ENCODE measurements at regions not wholly inside any gene's neighbourhood (a gene's known extent, or its start where the extent isn't known, plus 50 kb on each side); places are given as distances from the start of the nearest gene placed in this dataset.
"Not testable (repeated sequence)": the region's sequence is repeated elsewhere in the genome, so short reads cannot be mapped to it uniquely, and the experiment has no call there.

DNA sequence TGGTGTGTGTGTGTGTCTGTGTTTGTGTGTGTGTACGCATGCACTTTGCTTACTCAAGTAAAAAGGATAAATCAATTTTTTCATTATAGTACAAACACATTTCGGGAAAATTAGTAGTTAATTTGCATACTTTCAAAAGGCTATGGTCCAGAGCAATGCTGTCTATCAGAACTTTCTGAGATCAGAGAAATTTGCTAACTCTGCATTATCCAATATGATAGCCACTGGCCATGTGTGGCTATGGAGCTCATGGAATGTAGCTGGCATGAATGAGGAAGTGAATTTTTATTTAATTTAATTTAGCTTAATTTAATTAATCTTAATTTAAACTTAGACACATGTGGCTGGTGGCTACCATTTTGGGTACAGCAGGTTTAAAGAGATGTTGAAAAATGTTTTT is 289.6 kb downstream of the MAT2B start:
- DNase-seq, result no peak

DNA sequence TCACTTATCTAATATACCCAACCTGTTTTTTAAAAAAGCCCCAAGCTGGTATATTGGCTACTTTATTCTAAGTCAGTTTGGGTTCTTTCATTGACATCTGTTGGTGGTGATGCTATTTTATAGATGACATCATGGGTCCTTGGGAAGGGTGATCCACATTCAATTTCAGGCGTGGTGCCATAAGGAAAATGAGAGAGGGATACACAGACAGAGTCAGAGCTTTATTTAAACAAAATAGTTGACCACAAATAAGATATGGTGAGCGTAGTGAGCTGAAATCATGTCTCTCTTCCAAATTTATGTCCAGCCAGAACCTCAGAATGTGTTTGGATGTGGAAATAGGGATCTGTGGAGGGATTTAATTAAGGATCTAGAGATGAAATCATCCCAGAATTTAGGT is 302.4 kb downstream of the MAT2B start:
- DNase-seq, result no peak

DNA sequence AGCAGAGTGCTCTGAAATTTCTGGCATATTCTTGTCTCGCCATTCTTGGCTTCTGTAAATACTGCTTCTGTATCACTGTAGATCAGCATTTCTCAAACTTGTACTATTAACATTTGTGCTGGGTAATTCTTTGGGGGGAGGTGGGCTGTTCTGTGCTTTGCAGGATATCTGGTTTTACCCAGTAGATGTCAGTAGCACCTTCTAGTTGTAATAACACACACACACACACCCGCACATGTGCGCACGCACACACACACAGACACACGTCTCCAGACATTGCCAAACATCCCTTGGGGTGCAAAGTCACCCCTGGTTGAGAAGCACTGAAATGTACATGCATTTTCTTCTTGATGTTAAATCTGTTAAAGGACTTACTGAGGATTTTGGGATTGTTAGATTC is 304.1 kb downstream of the MAT2B start:
- DNase-seq, result no peak

DNA sequence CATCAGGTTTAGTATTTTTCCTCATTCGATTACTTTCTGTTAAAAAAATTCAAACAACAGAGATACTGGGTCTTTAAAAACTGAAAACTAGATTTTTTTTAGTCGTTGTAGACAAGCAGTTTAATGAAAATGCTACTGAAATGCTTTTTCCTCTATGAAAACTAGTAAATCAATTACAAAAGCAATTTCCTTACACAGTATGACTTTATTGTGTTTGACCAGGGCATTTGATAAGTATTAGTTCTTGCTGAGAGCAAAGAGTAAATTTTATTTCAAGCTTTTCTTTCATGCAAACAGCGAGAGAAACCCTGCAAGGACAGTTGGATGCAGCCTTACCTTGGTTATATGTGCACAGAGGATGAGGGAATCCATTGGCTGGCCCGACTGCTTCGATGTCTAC is 308.5 kb downstream of the MAT2B start:
- DNase-seq, result no peak

DNA sequence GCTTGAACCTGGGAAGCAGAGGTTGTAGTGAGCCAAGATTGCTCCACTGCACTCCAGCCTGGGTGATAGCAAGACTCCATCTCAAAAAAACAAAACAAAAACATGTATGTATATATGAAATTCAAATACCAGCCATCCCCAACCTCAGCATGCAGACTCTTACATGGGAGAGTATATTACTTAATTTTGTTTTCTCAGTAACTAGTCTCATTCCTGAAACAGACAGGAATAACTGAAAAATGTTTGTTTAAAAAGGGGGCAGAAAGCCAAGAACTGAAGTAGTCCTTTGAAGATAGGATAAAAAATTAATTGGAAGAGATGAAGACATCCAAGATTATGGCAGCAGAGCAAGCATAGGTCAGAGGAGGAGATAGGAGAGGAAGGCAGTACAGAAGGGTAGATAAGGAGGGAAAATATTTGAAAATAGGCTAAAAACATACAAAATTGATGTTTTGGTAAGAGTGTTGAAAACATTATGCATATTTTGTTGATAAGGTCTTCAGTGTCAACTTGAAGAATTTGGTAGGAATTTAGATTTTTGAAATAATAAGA is 309.9 kb downstream of the MAT2B start:
- no peak for DNase-seq

DNA sequence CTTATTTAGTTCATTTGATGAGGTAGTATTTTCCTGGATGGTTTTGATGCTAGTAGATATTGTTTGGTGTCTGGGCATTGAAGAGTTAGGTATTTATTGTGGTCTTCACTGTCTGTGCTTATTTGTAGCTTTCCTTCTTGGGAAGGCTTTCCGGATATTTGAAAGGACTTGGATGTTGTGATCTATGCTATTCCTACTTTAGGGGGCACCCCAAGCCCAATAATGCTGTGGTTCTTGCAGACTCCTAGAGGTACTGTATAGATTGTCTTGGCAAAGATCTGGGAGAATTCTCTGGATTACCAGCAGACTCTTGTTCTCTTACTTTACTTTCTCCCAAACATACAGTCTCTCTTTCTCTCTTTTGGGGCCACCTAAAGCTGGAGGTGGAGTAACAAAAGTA is 315.7 kb downstream of the MAT2B start:
- no peak for DNase-seq

DNA sequence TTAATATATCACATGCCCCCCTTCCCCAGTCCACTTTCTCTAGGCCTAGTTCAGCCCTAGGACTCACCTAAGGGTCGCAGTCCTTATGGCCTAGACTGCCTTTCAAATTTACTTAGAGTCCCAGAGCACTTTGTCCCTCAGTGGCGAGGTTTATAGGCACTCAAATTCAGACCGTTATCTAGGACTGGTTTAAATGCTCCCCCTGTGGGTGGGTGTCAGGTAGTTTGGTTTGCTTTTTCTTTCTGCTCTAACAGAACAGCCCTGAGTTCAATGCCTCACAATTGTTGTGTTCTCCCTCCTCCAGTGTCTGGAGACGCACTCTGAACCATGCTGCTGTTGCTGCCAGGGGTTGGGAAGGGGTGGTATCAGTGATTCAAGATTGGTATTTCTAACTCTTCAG is 317.1 kb downstream of the MAT2B start:
- DNase-seq, result no peak

DNA sequence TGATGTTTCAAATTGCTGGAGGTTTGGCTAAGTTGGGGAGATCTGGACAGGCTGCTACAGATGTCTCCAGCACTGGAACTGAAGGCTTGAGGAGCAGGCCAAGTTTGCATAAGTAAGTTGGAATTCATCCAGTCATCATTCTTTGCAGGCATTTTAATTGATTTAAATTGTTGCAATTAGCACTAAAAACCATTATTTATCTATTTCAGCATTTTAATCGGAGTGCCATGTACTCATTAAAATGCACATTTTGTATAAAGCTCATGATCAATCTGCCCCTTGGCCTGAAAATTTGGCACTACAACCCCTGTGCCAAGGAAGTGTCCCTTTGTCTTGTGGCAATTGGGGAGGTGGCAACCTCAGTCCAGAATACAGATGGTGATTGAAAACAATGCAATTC is 320.2 kb downstream of the MAT2B start:
- DNase-seq, result no peak

DNA sequence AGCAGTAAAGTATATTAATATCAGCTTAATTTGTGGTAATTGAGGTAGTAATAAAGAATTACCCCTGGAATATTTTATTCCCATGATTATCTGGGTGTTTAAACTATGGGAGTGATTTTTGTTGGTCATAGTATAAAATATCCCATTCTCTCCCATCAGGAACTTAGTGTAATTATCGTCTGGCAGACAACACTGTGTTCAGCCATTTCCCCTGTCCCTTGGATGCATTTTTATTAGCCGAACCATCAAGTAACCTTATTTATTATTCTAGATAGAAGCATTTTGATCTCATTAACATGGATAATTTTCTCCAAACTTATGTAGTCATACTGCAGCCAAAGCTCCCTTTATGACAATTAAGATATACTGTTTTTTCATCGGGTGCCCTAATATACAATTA is 320.8 kb downstream of the MAT2B start:
- no peak for DNase-seq

DNA sequence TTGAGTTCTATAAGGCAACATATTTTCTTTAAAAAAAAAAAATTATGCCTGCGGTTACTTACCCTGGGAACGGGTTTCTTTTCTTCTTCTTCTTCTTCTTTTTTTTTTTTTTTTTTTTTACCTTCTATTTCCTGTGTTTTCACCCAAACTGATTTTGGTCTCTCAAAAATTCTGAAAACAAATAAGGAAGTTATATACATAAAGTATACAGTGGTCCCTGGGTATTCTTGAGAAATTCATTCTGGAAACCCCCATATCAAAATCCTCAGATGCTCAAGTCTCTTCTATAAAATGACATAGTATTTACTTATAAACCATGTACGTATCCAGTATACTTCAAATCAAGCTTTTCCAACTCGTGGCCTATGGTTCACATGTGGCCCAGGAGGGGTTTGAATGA is 326.7 kb downstream of the MAT2B start:
- no peak for DNase-seq

DNA sequence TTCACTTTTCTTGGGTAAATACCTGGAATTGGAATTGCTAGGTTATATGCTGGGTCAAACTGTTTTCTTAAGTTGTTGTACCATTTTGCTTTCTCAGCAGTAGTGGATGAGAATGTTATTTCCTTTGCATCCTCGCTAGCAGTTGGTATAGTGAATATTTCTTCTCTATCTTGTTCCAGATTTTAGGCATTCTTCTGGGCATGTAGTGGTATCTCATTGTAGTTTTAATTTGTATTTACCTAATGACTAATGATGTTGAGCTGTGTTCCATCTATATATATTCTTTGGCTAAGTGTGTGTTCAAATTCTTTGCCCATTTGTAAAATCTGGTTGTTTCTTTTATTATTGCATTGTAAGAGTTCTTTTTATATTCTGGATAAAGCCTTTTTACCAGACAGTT is 333.3 kb downstream of the MAT2B start:
- no peak for DNase-seq

DNA sequence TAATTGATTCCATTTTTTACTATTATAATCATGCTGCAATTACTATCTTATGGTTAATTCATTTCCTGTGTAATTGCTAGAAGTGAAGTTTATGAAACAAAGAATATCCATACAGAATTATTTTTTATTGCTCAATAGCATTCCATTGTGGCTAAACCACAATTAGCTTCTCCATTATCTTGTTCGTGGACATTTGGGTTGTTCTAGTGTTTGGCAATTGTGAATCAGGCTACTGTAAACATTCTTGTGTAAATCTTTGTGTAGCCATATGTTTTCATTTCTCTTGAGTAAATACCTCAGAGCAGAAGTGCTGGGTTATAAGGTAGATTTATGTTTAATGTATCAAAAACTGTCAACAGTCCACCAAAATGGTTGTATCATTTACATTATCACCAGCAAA is 341.1 kb downstream of the MAT2B start:
- no peak for DNase-seq

DNA sequence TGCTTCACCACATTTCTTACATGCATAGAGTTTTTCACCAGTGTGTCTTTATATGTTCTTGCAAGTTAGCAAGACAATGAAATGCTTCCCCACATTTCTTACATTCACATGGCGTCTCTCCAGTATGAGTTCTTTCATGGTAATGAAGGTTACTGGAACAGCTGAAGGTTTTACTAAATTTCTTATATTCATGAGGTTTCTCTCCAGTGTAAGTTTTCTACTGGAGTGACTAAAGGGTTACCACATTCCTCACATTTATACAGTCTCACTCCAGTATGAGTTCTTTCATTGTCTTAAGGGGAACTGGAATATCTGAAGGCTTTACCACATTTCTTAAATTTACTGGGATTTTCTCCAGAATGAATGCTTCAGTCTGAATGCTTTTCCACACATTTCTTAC is 350.3 kb downstream of the MAT2B start:
- DNase-seq, result no peak

DNA sequence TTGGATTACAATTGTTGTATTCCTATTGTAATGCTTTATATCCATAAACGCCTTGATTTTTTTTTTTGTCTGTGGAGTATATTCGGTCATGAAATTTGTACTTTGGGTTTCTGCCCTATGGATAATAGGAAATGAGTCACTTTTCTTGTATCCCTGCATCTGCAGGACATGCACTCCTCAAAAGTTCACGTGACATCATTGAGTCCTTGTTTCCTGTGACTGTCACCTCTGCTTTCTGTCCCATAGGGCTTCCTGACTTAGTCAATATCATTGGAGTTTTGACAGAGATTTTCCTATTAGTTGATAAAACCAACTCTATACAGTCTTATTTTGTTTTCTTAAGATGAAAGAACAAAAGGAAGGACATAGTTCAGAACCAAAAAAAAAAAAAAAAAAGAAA is 356.3 kb downstream of the MAT2B start:
- no peak for DNase-seq

DNA sequence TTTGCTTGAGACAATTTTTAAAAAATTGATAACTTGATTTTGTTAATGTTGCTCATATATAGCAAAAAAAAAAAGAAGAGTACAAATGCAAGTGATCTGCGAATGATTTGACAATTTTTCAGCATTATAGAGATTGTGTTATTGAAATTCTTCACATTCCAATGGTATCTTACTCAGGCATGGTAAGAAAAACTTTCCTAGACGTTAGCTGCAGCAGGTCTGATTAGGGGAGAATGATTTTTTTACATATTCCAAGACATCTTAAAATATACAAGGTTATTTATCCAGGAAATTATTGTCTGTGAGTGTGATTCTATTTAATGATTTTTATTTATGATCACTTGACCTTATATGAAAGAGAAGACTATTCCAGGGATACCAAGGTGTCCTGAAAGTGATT is 361.9 kb downstream of the MAT2B start:
- DNase-seq, result no peak

DNA sequence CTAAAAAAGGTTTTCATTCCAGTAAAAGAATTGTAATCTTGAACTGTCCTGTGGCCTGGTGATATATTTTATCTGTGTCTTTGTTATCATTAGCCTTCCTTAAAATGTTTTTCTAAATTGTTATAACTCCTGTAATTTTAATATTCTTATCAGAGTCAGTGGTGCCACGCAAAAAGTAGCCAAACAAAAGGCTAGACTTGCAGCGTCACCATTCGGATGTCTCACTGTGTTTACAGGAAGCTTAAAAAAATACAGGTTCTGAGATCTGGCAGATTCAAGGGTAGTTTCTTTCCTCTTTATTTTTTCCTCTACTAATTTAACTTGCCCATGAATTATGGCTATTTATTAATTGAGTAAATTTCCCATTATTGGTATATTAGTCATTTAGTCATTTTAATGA is 362.3 kb downstream of the MAT2B start:
- DNase-seq, result no peak

DNA sequence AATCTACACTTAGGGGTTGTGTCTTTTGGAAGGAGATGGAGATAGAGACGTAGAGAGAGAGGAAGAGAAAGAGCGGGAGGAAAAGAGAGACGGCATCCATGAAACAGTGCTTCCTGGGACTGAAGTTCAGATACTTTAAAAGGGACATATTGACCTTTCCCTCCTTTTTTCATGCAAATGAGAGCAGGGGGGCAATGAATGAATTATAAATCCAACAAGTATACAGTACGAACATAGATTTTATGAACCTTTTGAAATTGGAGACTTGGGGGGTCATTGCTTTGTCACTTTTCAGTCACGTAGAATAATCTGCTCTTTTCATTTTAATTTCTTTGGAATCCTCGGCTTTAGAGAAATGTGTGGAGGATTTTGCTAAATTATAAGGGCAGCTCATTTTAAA is 364.2 kb downstream of the MAT2B start:
- no peak for DNase-seq

DNA sequence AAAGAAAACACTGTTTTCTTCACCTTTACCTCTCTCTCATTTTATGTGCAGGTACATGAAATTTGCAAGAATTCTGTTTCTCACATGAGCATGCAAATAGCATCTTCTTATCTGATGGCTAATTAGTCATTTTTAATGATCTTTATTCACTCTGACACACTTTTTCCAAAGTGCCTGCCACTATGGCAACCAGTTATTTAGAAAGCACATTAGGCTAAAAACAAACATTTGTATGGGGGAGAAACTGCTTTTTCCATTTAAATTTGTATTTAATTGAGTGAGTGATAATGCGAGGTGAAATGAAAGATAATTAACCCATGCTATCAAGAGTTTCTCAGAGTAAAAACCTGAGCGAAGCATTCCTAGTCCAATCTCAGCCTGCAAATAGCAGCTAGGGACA is 365.0 kb downstream of the MAT2B start:
- no peak for DNase-seq

DNA sequence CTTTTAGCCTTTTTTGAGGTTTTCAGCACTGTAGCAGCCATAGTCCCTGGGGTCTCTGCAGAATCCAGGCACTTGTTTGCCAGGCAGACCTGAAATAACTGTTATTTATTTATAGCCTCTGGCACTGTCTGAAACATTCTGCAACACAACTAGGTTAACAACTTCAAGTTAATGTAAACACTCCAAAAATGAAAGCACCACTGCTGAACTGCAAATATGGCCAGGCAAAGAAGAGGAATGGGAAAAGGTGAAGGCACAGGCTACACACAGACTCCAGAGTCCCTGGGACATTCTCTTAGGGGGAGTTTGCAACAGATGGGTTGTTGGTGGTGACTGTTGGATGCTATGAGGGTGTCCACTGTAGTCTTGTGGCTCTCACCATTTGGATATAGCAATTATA is 369.0 kb downstream of the MAT2B start:
- no peak for DNase-seq

DNA sequence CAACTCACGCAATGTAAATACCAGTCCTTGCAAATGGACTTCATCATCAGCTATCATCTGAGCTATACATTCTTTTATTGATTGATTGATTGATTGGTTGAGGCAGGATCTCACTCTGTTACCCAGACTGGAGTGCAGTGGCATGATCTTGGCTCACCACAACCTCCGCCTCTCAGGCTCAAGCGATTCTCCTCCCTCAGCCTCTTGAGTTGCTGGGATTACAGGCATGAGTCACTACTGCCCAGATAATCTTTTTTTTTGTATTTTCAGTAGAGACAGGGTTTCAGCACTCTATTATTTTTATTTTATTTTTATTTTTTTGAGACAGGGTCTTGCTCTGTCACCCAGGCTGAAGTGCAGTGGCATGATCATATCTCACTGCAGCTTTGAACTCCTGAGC is 369.5 kb downstream of the MAT2B start:
- not testable (repeated sequence) for DNase-seq

DNA sequence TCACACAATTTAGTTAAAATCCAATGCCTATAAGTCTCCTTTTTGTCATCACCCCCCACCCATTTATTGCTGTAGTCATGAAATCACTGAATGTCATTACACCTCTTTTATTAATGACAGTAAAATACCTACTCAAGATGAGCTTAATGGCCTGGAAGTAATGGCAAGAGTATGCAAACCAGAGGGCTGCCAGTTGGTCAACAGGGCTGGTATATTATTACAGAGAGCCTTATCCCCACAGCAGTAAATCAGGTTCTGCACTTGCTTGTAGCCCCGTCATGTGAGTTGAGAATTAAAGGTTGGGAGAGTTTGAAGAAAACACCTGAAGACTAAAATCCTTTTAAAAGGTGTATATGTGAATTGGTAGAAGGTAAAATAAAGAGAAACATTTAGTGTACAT is 372.4 kb downstream of the MAT2B start:
- no peak for DNase-seq

DNA sequence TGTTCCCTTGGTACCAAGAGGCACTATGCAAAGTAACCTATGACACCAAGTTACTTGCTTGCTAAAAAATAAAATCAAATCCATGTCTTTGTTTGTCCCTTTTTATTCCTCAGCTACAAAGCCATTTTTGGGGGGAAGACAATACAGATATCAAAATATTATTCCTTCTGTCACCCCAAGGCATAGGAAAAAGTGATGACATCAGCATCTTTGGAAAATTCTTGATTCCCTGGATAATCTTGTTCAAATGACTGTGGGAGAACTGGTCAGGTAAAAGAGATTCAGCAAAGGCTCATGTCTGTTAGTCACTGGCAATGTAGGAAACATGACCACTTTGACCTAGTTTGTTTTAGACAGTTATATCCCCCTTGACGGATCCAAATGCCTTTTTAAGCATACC is 373.1 kb downstream of the MAT2B start:
- DNase-seq, result no peak

DNA sequence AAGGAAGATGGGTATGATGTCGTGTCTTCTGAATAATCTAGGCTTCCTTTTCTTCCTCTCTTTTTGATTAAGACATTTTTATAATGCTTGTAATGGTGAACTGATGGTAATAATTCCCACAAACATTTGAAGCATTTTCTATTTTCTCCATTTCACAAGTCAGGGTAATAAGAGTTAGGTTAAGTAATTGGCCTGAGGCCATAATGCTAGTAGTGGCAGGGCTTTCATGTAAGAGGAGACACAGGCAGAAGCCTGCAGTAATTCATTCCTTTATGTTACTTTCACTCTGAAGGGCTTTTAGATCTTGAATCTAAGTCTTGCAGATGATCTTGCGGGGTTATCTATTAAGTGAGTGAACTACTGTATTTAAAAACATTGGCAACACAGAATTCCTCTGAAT is 374.9 kb downstream of the MAT2B start:
- DNase-seq, result no peak

DNA sequence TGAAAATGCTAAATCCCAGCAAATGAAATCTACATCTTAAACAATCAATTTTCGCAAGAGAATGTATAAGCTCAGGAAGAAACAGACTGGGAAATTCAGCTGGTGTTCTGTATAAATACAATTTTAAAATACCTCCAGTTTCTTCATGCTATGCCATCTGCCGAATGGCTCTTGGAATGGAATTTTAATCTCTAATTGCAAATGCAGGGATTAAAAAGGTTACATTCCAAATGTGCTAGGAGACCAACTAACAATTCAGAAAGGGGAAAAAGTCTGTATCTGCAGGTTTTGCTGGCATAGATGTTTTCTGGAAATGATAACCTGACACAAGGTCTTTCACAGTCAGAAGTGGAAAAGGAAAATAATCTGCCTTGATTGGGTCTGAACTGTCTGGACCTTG is 379.7 kb downstream of the MAT2B start:
- no peak for DNase-seq

DNA sequence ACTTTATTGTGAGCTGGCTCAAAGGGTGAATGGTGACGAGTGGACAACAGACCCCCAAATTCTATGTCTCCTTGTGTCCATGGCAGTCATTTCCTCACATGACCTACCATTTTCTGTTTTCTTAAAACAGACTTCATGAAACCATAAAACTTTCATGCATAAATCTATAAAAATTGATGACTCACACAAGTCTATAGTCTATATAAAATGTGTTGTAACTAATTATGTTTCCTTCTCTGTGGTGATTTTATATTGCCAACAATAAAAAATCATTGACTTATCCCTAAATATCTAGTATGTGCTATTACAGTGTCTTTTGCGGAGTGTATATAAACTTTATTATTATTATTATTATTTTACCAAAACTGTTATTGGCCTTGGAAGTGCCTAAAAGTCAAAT is 382.4 kb downstream of the MAT2B start:
- DNase-seq, result no peak

DNA sequence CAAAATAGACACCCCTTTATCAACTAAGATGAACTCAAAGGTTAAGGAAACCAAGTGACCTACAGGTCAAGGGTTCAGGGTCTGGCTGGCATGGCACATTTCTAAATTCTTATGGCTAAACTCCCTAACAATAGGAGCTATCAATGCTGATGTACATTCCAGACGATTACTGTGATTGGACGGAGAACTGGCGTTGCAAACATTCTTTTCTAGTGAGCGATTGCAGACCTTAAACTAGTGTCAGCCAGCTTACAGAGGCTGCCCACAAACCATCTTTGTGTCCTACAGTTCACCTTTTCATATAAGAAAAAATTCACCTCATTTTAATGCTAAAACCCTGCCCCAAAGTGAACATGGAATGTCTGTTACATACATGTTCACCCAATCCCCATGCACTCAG is 382.9 kb downstream of the MAT2B start:
- DNase-seq, result no peak

All from NCI-H1048 (cell line).